HG03575 (cell line): ENCODE measurements at regions not wholly inside any gene's neighbourhood (a gene's known extent, or its start where the extent isn't known, plus 50 kb on each side); places are given as distances from the start of the nearest gene placed in this dataset.

Experiments used
- ATAC-seq: cut with Tn5 transposase; IDR thresholded peaks from one replicate; pipeline ENCODE4 v1.9.1; 2021; ENCODE audit not compliant: unreplicated experiment, insufficient number of reproducible peaks, low FRiP score; ENCODE audit errors: extremely low read depth

- ATAC-seq: no peak
Measured at GRCh38 chr10:128275388-128276177, 149.4 kb upstream of the MKI67 start.

GRCh38 chr10:128277267-128277840 is 151.1 kb upstream of the MKI67 start:
- no peak for ATAC-seq

- ATAC-seq: no peak
Measured at GRCh38 chr10:128278362-128278761, 152.1 kb upstream of the MKI67 start.

- no peak for ATAC-seq
Measured at GRCh38 chr10:128280271-128280670, 154.0 kb upstream of the MKI67 start.

- ATAC-seq: no peak
Measured at GRCh38 chr10:128281343-128281742, 155.1 kb upstream of the MKI67 start.

GRCh38 chr10:128281861-128282260 is 155.6 kb upstream of the MKI67 start:
- ATAC-seq: no peak

- no peak for ATAC-seq
Measured at GRCh38 chr10:128286141-128286761, 160.0 kb upstream of the MKI67 start.

- ATAC-seq: no peak
Measured at GRCh38 chr10:128286762-128287500, 160.7 kb upstream of the MKI67 start.

- no peak for ATAC-seq
Measured at GRCh38 chr10:128287921-128288320, 161.7 kb upstream of the MKI67 start.

GRCh38 chr10:128289621-128290020 is 163.4 kb upstream of the MKI67 start:
- ATAC-seq: no peak

- ATAC-seq: no peak
Measured at GRCh38 chr10:128295003-128295402, 168.8 kb upstream of the MKI67 start.

- no peak for ATAC-seq
Measured at GRCh38 chr10:128296253-128297007, 170.2 kb upstream of the MKI67 start.

GRCh38 chr10:128297709-128298378 is 171.6 kb upstream of the MKI67 start:
- no peak for ATAC-seq

GRCh38 chr10:128298587-128298986 is 172.4 kb upstream of the MKI67 start:
- no peak for ATAC-seq

GRCh38 chr10:128300290-128300824 is 174.1 kb upstream of the MKI67 start:
- ATAC-seq: no peak

- ATAC-seq: no peak
Measured at GRCh38 chr10:128301051-128301450, 174.8 kb upstream of the MKI67 start.

GRCh38 chr10:128302808-128303207 is 176.6 kb upstream of the MKI67 start:
- no peak for ATAC-seq

GRCh38 chr10:128304271-128304670 is 178.0 kb upstream of the MKI67 start:
- no peak for ATAC-seq
